ENCODE measurements at regions not wholly inside any gene's neighbourhood (a gene's known extent, or its start where the extent isn't known, plus 50 kb on each side); places are given as distances from the start of the nearest gene placed in this dataset.

GRCh38 chr7:46791188-46791587 is 790.7 kb downstream of the TNS3 start:
- no peak overlapping the region for H3K23ac ChIP-seq (ENCODE audit: insufficient read length)
- H3K79me1 ChIP-seq (ENCODE audit: low read depth, low read length) = no peaks in the 10 kb centered on the region
- H3K4ac ChIP-seq (replicated peaks; ENCODE audit: insufficient read length, low read depth, low read length) = no peak overlapping the region
- H3K4me3 ChIP-seq (ENCODE audit: extremely low read depth in 1 of 4, insufficient read depth in 2 of 4, low read depth in 3 of 4, low read length in 4 of 4) = no peak overlapping the region; a peak in 1 of 8 replicates
- H4K91ac ChIP-seq (replicated peaks; ENCODE audit: insufficient read length, low read length) = no peak overlapping the region
- no peaks in the 10 kb centered on the region for H3K36me3 ChIP-seq (ENCODE audit: control insufficient read depth in 2 of 4, insufficient read depth in 4 of 4, low read length in 3 of 4)
- H3K79me2 ChIP-seq (ENCODE audit: control insufficient read depth in 1 of 2, insufficient read depth in 2 of 2, low read length in 2 of 2) = no peaks in the 10 kb centered on the region
- H4K8ac ChIP-seq (ENCODE audit: extremely low read depth, insufficient read depth, low read length) = no peak overlapping the region
- H2BK5ac ChIP-seq (ENCODE audit: low read depth, low read length) = peak overlapping the region; percentile 16; the same call in 1 of the 2 replicates
- no peaks in the 10 kb centered on the region; the same call in 1 of the 2 replicates for H3K23me2 ChIP-seq (ENCODE audit: low read depth, low read length)
- no peak overlapping the region for H3K14ac ChIP-seq (ENCODE audit: insufficient read length)
- H3K27me3 ChIP-seq (replicated peaks in 1 of 4; ENCODE audit: control insufficient read depth in 3 of 4, extremely low read depth in 1 of 4, insufficient read depth in 3 of 4, low read length in 3 of 4) = no peaks in the 10 kb centered on the region
- POLR2A ChIA-PET (ENCODE audit: partially characterized antibody) = no interaction called here
- H3K56ac ChIP-seq (replicated peaks; ENCODE audit: insufficient read length, low read depth, low read length) = no peak overlapping the region
- H3K18ac ChIP-seq (ENCODE audit: extremely low read depth, low read length) = peak overlapping the region; percentile 32; the same call in 1 of the 2 replicates
- H2AFZ ChIP-seq (ENCODE audit: low read length) = no peak overlapping the region
- H4K20me1 ChIP-seq (replicated peaks in 1 of 2; ENCODE audit: control insufficient read depth in 1 of 2, insufficient read depth in 2 of 2, low read length in 2 of 2) = no peaks in the 10 kb centered on the region
- CTCF ChIA-PET (ENCODE audit: partially characterized antibody) = interaction anchor here (0.6 to 1.9 kb wide), 3 partner anchors 14 to 211 kb away, joined by 3 to 10 read pairs (median 3); no protein-coding TSS in a partner anchor
- H4K5ac ChIP-seq (ENCODE audit: insufficient read length, low read depth, low read length) = no peak overlapping the region
- no peak overlapping the region for H2BK20ac ChIP-seq (ENCODE audit: low read length)
- no peak overlapping the region for H3K9ac ChIP-seq (replicated peaks in 1 of 4; ENCODE audit: extremely low read depth in 1 of 4, low read depth in 3 of 4, low read length in 3 of 4)
- no peak overlapping the region for H2BK15ac ChIP-seq (ENCODE audit: low read length)
- DNase-seq (ENCODE audit: low read depth in 1 of 2, low spot score in 2 of 2) (no peak), FAIRE-seq (no peak)
- H3K4me2 ChIP-seq (ENCODE audit: insufficient read depth in 1 of 2, low read depth in 2 of 2, low read length in 2 of 2) = no peak overlapping the region
- 0 out of 7 replicates have a peak, but pooled peaks cover 0 to 2% (median 0%) of the 10 kb centered on the region in 4 experiments for H3K4me1 ChIP-seq (replicated peaks in 1 of 4; ENCODE audit: control insufficient read depth in 3 of 4, insufficient read depth in 4 of 4, low read length in 3 of 4)
- no peak overlapping the region for H2BK120ac ChIP-seq (replicated peaks; ENCODE audit: low read depth, low read length)
- WGBS, 2 experiments (ENCODE audit: extremely low coverage in 1 of 2, insufficient coverage in 1 of 2, insufficient read length in 1 of 2, insufficient replicate concordance in 2 of 2, low coverage in 1 of 2, low lambda C conversion rate in 2 of 2, missing lambda C conversion rate in 1 of 2) = 71% methylated on average over 1 of the region's 1 CpG; no CpG with 5 or more reads in 1 of the 2 experiments
- no peaks in the 10 kb centered on the region for H3K9me3 ChIP-seq (ENCODE audit: insufficient read depth in 2 of 2, low read depth in 1 of 2, low read length in 1 of 2)
- H3K27ac ChIP-seq (ENCODE audit: low read depth, low read length) = no peak overlapping the region
- H2BK12ac ChIP-seq (ENCODE audit: low read depth, low read length) = 0 out of 2 replicates have a peak overlapping the region, but pooled peaks have one; percentile 17
- no peak overlapping the region for H2AK5ac ChIP-seq (ENCODE audit: low read depth, low read length)
- TF ChIP-seq KDM4A (IDR thresholded peaks at IDR 0.05; ENCODE audit: low read depth, low read length, severe bottlenecking) = no peak
- TF ChIP-seq TAF7 (optimal IDR thresholded peaks at IDR 0.05; ENCODE audit: borderline replicate concordance, low read depth, low read length) = no peak
- TF ChIP-seq TEAD4 (IDR thresholded peaks at IDR 0.05; ENCODE audit: low read depth, low read length) = 0 out of 2 replicates have a peak, but pooled peaks have one; percentile 24
- no peak for TF ChIP-seq CTBP2 (IDR thresholded peaks at IDR 0.05; ENCODE audit: borderline replicate concordance, insufficient read depth, insufficient read length, low read length)
- TF ChIP-seq EGR1 (IDR thresholded peaks at IDR 0.05; ENCODE audit: borderline replicate concordance, low read depth, low read length) = peak; percentile 56; the same call in 1 of the 2 replicates
- no peak for TF ChIP-seq CHD2 (IDR thresholded peaks at IDR 0.05; ENCODE audit: low read length)
- no peak for TF ChIP-seq ZNF274 (IDR thresholded peaks at IDR 0.05; ENCODE audit: borderline replicate concordance, extremely low read depth, low read length)
- no peak for TF ChIP-seq BACH1 (IDR thresholded peaks at IDR 0.05; ENCODE audit: low read length)
- no peak for TF ChIP-seq SIX5 (IDR thresholded peaks at IDR 0.05; ENCODE audit: low read depth, low read length)

Data from H1 (cell line).